DMS 273 (cell line): ENCODE measurements at regions not wholly inside any gene's neighbourhood (a gene's known extent, or its start where the extent isn't known, plus 50 kb on each side); places are given as distances from the start of the nearest gene placed in this dataset.
"Not testable (repeated sequence)": the region's sequence is repeated elsewhere in the genome, so short reads cannot be mapped to it uniquely, and the experiment has no call there.

Experiments used
- DNase-seq: peaks from one replicate; lab custom pipeline; 2025; ENCODE audit not compliant: unreplicated experiment; lab: John Stamatoyannopoulos, UW

DNA sequence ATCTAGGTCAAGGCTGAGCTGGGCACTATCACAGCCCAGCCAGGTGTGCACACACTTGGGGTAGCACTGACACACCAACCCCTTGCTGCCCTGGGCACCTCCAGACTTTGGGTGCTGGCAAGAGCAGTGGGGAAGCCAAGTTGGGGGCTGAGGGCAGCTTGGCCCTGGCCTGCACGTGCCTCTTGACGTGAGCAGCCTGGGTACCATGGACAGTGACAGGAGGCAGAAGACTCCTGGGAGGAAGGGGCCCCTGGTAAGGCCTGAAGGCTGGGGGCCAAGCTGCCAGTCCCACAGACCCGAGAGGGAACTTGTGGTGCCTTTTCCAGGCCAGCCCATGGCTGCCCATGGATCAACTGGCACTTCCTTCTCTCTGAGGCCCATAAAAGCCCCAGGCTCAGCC is 124.1 kb upstream of the SFSWAP start:
- no peak for DNase-seq

DNA sequence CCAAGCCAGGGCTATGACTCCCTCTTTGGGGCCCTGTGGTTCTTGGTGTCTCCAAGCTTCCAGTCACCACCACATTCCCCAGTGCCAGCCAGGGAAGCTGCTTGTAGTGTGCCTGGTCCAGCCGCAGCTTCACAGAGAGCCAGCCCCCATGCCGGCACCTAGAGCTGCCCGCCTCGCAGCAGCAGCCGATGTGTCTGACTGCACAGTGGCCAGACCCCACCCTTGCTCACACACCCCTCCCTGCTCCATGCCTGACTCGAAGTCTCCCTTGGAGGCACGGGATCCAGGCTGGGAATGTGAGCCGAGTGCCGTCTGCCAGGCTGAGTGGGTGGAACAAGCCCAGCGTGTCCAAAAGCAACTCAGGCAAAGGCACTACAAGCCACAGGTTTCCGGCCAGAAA is 123.3 kb upstream of the SFSWAP start:
- DNase-seq: no peak

DNA sequence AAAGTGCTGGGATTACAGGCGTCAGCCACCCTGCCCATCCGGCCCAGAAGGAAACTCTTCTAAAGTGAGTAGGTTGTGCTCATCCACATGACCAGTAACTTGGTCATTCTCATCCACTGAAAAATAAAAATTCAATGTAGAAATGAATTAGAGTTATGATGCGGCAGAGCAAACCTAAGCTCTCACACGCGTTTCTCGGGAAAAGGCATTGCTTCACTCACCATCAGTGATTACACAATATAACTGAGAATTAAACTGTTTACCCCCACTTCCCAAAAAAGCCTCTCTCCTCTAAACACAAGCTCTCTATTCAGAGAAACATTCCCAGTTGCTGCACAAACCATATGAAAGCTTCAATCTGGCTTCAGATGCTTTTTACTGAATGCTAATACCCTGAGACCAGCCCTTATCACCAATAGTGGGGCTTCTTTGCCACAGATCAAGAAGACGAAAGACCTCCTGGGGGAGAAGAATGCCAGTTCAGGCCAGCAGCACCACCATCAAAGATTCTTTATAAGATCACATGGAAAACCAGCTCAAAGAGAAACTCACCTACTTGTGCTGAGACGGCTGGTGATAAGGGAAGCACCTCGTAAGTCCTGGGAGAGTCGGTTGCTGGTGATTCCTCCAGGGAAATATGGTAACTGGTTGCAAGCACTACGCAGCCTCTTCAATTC is 121.5 kb upstream of the SFSWAP start:
- no peak for DNase-seq

DNA sequence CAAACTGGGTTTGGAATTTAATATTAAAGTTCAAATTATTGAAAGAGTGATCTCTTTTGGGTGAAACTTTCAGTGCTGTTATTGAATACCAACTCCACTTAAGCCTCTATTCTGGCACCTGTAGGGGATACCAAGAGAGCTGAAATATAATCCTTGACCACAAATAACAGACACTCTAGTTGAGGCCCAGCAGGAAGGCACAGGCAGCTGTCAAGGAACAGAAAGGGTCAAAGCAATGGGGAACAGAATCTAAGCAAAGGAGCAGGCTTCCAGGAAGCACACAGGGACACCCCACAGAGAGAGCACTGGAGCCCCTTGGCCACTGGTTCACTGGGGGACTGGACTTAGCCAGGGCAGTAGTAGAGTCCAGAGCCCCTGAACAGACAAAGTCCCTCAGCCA is 120.9 kb upstream of the SFSWAP start:
- peak; percentile 2 for DNase-seq

DNA sequence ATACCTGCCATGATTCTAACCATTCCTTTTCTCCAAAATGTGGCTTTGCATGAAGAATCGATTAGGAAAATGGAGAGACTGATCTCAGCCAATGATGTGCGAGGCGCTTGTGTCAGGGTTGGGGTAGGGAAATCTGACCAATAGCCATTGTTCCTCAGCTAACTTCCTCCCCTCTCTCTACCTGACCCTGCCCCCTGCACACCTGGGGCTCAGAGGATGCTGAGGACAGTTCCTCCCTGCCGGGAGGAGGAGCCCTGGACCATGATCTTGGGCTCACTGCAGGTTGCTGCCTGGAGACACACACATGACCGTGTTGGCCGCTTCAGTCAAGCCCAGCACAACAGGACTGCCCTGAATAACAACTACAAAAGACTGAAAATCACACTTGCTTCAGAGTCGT is 119.8 kb upstream of the SFSWAP start:
- DNase-seq: no peak

DNA sequence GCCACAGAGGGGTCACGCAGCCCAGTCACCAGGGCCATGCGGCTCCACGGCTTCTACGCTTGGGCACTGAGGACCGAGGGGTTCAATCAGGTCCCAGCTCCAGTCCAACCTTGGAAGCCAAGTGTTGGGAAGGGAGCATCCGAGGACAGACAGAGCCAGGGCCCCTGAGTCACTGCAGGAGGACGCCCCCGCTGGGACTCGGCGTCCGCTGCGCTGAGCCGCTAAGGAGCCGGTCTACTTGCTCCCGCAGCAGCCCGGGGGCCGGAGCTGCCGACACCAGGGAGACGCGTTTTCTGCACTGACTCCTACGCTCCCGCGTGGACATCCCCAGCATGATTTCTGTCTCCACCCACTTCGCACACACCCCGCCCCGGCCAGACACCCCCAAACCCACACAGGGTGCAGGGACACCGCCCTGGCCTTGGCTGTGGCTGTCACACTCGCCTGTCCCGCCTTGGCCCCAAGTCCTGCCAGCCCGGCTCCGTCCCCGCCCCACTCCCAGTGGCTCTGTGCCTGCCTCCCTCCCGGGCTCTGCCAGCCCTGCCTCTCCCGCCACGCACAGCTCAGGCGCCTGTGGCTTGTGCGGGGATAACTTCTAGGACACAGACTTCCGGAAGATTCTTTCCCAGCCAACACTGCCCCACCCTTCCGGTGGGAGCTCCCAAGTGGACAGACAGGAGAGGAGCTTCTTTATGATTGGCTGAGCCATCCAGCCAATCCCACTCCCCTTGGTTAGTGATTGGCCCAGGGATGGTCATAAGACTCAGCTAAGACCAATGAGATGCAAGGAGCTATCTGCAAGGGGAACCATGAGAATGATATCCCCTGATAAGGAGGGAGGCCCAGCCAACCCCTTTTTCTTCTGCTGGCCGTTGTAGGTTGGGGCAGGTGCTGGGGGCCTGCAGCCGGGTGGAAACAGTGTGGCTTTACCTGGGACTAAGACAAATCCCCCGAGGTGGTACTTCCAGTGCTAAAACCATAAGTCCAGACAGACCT is 118.9 kb upstream of the SFSWAP start:
- no peak for DNase-seq

DNA sequence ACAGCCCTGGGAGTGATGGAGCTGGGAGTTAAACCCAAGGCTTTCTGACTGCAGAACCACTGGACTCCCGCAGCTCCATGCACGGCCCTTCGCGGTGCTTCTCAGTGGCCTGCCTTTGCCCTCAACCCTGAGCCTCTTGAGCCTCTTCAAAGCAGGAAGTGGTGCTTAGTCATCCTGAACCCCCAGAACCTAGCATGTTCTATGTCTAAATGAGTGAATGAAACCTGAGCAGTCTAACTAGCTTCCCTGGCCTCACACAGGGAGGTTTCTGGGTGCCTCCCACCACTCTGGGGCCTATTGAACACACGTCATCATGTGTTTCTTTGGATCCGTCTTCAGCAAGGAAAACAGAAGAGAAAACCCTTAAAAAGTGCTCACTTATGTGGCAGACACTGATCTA is 117.9 kb upstream of the SFSWAP start:
- no peak for DNase-seq

DNA sequence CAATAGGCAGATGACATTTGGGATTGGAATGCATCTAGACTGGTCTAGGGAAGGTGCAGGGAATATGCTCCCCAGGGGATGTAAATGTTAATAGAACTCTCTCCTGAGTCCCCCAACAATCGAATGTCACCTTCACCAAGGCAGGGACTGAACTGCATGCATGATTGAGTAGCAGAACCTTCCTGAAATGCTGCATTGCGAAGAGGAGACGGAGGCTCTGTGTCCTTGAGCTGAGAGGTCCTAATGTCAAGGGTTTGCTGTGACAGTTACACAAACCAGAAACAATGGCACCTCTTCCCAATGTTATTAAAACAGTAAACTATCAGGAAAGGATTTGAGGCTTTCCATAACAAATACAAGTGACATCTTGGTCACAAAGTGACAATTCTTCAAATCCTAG is 117.5 kb upstream of the SFSWAP start:
- DNase-seq: no peak

DNA sequence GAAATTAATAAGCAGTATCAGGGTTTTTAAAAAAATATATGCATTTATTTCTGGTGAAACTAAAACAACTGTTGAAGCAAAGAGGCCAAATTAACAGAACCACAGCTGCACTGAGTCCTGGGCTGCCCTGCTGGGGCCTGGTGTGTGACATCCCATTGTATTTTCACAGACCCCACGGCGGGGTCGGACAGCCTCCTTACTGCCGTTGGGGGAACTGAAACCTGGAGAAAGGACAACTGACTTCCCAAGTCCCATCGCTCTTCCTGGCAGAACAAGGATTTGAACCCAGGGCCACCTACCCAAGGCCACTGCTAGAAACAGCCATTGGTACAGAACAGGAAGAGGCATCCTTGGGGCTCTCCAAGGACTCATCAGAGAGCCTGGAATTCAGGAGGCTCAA is 114.8 kb upstream of the SFSWAP start:
- no peak for DNase-seq

DNA sequence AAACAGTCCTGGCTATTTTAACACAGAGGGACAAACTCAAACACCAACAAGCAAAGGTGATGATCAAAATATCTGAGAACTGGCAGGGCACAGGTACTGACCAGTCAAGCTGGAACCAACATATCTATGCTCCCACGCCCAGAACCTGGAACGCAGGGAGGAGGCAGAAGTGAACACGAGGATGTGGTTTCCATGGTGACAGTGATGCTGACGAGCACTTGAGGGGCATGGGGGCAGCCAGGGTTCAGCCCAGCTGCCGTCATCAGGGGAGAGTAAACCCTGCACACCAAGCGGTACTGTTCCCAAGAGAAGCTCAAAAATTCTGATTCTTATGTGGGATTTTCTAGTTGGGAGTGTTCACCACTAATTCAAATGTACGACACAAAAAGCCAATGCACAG is 113.6 kb upstream of the SFSWAP start:
- no peak for DNase-seq

DNA sequence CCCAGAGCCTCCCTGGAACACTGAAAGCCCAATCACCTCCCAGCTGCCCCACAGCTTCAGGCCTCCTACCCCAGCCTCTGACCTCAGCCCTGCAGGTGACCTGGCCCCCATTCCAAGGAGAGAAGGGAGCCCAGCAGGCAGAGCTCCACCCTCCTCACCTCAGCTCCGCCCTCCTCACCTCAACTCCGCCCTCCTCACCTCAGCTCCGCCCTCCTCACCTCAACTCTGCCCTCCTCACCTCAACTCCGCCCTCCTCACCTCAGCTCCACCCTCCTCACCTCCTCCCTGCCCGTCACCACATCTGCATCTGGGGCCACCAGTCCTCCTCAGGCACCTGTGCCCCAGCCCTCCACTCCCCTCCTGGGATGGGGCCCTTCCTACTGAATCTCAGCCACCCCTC is 112.2 kb upstream of the SFSWAP start:
- no peak for DNase-seq

DNA sequence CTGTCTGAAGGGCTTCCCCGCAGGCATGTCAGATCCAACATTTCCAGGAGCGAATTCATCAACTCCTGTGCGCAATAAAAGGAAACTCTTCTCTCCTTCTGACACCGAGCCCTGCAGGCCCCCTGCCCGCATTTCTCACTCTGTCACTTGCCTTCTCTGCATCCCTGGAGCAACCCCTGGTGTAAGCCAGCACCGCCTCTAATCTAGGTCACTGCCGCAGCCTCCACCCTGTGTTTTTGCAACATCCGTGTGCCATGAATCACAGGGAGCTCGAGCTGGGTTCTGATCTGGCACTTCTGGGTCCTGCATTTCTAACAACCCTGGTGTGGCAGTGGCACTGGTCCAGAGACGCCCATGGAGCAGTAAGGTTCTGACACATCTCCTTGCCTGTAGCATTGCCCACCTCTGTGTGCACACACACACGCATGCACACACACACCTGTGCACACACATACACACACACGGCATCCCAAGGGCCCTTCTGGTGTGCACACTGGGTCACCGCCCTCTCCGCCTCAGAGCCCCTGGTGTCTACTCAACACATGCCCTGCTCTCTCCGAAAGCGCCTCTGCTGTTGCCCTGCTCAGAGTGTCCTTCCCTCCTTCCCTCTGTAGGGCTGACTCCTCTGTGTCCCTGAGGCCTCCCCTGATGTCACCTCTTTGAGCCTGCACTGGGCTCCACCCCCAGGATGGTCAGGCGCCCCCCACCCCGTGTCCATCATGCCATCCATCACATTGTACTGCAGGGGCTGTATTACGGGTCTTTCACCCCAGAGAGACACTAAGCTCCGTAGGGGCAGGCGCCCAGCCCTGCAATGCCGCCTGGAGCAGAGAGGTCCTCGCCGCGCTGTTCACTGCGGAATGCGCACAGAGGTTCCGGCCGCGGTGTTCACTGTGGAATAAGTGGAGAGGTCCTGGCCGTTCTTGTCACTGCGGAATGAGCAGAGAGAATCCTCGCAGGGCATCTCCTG is 111.4 kb upstream of the SFSWAP start:
- no peak for DNase-seq

DNA sequence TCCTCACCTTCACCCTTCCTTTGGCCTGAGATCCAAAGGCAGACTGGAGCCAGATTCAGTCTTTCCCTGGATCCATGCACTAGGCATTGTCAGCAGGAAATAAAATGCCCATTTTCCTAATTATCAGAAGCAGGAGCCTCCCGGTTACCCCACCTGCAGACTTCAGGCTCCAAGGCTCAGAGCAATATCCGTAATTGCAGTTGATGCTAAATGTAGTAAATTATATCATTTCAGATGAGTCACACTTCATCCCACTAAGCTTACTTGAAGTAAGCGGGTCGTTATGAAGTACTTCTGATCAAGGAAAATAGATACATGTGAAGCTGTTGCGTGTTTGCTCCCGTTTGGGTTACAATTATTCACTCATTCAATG is 110.7 kb upstream of the SFSWAP start:
- no peak for DNase-seq

DNA sequence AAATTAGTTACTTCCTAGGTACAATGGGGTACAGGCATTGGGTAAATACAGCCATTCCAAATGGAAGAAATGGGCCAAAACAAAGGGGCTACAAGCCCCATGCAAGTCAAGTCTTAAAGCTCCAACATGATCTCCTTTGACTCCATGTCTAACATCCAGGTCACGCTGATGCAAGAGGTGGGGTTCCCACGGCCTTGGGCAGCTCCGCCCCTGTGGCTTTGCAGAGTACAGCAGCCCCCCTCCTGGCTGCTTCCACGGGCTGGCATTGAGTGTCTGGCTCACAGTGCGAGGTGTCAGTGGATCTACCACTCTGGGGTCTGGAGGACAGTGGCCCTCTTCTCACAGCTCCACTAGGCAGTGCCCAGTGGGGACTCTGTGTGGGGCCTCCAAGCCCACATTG is 109.4 kb upstream of the SFSWAP start:
- DNase-seq: not testable (repeated sequence)

DNA sequence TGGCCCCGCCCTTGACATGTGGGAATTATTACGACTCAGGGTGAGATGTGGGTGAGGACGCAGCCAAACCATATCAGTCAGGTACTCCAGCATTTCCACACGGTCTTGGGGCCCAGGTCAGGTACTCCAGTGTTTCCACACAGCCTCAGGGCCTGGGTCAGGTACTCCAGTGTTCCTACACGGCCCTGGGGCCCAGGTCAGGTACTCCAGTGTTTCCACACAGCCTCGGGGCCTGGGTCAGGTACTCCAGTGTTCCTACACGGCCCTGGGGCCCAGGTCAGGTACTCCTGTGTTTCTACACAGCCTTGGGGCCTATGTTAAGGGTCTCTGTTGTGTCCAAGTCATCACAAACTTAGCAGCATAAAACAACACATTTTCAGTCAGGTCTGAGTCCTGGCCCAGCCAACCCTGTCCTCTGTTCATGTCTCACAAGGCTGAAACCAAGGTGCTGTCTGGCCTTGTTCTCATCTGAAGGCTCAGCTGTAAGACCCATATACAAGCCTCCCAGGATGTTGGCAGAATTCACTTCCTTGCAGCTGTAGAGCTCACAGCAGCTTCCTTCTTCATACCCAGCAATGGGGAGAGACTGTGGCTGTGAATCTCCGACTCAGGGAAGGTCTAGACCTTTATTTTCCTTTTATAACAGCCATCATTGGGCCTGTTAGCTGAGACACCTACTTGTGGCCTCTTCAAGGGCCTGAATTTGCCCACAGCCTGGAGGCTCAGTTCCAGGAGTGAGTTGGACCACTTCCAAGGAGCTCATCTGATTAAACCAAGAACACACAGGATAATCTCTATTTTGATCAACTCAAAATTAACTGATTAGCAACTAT is 107.6 kb upstream of the SFSWAP start:
- DNase-seq: peak; percentile 4

DNA sequence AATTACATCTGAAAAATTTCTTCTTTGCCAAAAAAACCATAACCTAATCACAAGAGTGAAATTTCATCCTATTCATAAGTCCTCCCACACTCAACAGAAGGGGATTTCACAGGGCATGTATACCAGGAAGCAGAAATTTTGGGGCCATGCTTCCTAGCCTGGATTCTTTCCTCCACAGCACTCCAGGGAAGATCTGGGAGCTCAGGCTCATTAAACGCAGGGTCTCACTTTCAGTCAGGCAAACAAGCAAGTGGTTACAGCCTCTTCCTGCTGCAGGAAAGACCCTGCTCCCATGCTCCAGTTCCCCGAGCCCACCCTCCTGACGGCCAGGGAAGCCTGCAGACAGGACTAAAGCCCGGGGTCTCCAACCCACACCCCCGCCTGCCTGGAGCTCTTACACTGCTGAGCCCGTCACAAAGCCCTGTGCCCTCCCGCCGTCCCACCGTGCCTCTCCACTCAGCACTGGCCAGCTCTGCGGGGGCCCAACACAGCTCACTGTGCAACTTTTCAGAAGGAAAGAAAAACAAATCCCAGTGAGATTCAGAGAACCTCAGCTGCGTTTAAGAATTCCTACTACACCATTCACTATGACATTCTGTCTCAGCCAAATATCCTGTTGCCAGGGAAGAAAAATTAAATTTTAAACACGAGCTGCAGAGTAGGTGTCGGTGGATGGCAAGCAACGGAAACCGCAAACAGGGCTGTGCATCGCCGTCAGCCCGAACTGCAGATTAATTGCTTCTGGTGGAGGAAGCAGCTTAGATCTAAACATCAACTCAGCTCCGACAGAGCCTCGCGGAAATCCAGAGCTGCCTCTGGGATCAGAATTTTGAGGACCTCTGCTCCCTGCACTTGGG is 106.7 kb upstream of the SFSWAP start:
- no peak for DNase-seq

DNA sequence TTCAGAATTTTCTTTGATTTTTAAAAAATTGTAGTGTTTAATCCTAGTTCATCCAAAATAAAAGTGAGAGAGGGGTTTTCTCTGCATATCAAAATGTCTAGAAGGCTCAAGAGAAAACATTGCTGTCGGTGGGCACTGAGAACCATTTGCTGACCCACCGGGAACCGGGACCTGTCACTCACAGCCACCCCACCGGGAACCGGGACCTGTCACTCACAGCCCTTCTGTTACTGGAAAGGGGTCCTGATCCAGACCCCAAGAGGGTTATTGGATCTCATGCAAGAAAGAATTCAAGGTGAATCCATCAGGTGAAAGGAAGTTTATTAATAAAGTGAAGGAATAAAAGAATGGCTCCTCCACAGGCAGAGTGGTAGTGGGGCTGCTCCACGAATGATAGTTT is 106.0 kb upstream of the SFSWAP start:
- no peak for DNase-seq

DNA sequence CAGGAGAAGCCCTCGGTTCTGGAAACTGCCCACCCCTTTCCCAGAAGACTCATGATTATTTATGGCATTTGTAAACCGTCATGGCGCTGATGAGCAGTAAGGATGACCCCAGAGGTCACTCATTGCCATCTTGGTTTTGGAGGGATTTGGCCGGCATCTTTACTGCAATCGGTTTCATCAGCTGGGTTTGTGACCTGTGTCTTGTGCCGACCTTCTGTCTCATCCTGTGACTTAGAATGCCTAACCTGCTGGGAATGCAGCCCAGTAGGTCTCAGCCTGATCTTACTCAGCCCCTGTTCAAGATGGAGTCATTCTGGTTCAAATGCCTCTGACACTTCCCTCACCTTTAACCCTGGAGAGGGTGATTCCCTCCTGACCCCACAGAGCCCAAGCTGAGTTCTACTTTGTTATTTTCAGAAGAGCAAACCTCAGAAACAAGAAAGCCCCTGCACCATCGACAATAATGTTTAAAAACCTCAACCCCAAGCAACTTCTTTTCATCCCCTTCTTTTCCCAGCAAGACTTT is 105.5 kb upstream of the SFSWAP start:
- no peak for DNase-seq

DNA sequence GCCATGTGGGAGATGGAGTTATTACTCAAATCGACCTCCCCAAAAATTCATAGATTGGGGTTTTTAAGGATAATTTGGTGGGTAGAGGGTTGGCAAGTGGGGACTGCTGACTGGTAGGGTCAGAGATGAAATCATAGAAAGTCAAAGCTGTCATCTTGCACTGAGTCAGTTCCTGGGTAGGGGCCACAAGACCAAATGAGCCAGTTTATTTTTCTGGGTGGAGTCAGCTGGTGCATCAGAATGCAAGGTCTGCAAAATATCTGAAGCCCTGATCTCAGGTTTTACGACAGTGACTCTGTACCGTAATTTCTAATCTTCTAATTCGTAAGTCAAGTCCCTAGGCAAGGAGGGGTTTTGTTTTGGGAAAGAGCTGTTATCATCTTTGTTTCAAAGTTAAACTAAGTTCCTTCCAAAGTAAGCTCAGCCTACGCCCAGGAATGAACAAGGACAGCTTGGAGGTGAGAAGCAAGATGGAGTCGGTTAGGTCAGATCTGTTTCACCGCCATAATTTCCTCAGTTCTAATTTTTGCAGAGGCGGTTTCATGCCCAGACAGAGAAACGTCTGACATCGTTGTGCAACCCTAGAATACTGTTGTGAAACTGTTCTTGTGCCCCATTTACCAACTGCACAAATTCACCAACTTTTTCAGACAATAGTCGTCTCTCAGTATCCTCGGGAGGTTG is 104.5 kb upstream of the SFSWAP start:
- no peak for DNase-seq
